ENCODE measurements at regions not wholly inside any gene's neighbourhood (a gene's known extent, or its start where the extent isn't known, plus 50 kb on each side); places are given as distances from the start of the nearest gene placed in this dataset.
"Not testable (repeated sequence)": the region's sequence is repeated elsewhere in the genome, so short reads cannot be mapped to it uniquely, and the experiment has no call there.

DNA sequence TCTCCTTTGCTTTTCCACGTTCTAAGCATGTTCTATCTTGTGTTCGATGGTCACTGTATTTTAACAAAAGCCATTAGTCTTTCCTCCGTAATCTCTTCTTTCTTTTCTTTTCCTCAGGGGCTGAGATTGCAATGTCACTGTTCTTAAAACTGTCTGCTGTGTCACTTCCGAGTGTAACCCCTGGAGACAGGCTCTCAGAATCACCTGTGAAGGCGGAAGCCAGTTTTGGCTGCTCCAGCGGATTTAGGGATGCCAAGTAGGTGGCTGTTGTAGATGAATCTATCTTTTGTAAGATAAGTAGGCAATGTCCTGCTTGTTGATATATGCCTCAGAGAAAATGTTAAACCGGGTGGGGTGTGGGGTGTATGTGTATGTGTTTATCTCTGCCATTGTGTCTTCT is 94.7 kb upstream of the L3MBTL4 start:
- H3K4me3 ChIP-seq (ENCODE audit: low read length in 2 of 2) = no peak overlapping the region
- no peaks in the 10 kb centered on the region for H3K36me3 ChIP-seq (ENCODE audit: control insufficient read depth in 2 of 2, insufficient read depth in 2 of 2, low read length in 1 of 2)
- H3K4me1 ChIP-seq (ENCODE audit: control insufficient read depth in 2 of 2, insufficient read depth in 2 of 2, low read length in 2 of 2) = no peaks in the 10 kb centered on the region
- H3K27me3 ChIP-seq (ENCODE audit: control insufficient read depth in 2 of 2, insufficient read depth in 1 of 2, low read length in 1 of 2) = no peaks in the 10 kb centered on the region
- no peak for DNase-seq (ENCODE audit: low read depth in 6 of 9, low spot score in 9 of 9)
- 82% methylated on average over 7 of the region's 7 CpGs for WGBS
- H3K9me3 ChIP-seq (ENCODE audit: control insufficient read depth in 2 of 2, insufficient read depth in 1 of 2, low read length in 1 of 2) = no peaks in the 10 kb centered on the region
- peak overlapping the region in 1 of 2 donors; percentile 43 for H3K27ac ChIP-seq (ENCODE audit: low read depth in 1 of 2, low read length in 1 of 2)

DNA sequence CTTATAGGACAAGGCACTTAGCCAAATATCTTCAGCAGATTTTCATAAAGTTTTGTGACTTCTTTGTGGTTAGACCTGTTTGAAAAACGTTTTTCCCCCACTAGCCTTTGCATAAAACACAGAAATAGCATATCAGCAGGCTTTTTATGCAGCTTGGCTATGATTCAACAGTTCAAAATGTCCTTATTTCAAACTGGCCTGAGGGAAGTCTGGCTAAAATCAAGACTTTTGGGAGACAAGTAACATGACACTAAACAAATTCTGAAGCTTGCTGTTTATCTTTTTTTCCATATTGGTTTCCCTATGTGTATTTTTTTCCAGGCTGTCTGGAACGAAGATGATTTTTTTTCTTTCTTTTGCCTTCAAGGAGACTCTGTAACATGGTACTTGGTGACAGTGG is 95.1 kb upstream of the L3MBTL4 start:
- peak overlapping the region in 1 of 2 donors; percentile 43 for H3K27ac ChIP-seq (ENCODE audit: low read depth in 1 of 2, low read length in 1 of 2)
- H3K9me3 ChIP-seq (ENCODE audit: control insufficient read depth in 2 of 2, insufficient read depth in 1 of 2, low read length in 1 of 2) = no peaks in the 10 kb centered on the region
- no peaks in the 10 kb centered on the region for H3K36me3 ChIP-seq (ENCODE audit: control insufficient read depth in 2 of 2, insufficient read depth in 2 of 2, low read length in 1 of 2)
- no peaks in the 10 kb centered on the region for H3K4me1 ChIP-seq (ENCODE audit: control insufficient read depth in 2 of 2, insufficient read depth in 2 of 2, low read length in 2 of 2)
- DNase-seq (ENCODE audit: low read depth in 6 of 9, low spot score in 9 of 9) = no peak
- no peaks in the 10 kb centered on the region for H3K27me3 ChIP-seq (ENCODE audit: control insufficient read depth in 2 of 2, insufficient read depth in 1 of 2, low read length in 1 of 2)
- H3K4me3 ChIP-seq (ENCODE audit: low read length in 2 of 2) = no peak overlapping the region
- WGBS = 48% methylated on average over 2 of the region's 2 CpGs

- no peak for DNase-seq (ENCODE audit: low read depth in 6 of 9, low spot score in 9 of 9)
- no peaks in the 10 kb centered on the region for H3K36me3 ChIP-seq (ENCODE audit: control insufficient read depth in 2 of 2, insufficient read depth in 2 of 2, low read length in 1 of 2)
- H3K4me1 ChIP-seq (ENCODE audit: control insufficient read depth in 2 of 2, insufficient read depth in 2 of 2, low read length in 2 of 2) = no peaks in the 10 kb centered on the region
- H3K27ac ChIP-seq (ENCODE audit: low read depth in 1 of 2, low read length in 1 of 2) = no peak overlapping the region
- H3K27me3 ChIP-seq (ENCODE audit: control insufficient read depth in 2 of 2, insufficient read depth in 1 of 2, low read length in 1 of 2) = no peaks in the 10 kb centered on the region
- H3K9me3 ChIP-seq (ENCODE audit: control insufficient read depth in 2 of 2, insufficient read depth in 1 of 2, low read length in 1 of 2) = no peaks in the 10 kb centered on the region
- no peak overlapping the region for H3K4me3 ChIP-seq (ENCODE audit: low read length in 2 of 2)
Observed at GRCh38 chr18:6520901-6521300, 106.2 kb upstream of the L3MBTL4 start.

DNA sequence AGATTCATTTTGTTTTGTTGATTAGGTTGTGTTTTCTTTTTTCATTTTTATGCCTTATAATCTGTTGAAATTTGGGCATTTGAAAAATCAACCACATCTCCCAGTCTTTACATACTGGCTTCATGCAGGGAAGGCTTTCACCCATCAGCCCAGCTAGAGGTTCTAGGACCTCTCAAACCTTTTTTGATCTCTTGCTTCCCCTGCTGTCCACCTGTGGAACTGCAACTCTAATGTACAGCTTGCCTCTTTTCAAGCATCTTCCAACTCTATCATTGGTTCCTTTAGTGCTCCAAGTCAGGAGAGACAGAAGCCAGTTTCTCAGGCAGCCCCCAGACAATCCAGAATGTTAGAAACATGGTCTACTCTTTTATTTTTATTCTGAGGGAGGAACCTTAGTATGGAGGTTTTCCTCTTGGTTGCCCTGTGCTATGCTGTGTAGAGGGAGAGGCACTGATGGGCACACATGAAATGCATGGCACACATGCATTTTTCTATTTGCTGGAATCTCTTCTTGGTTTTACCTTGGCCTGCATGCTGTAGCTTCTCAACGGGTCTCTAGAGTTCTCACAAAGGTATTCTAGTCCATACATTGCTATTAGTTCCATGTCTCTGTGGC is 107.2 kb upstream of the L3MBTL4 start:
- peak in 3 of 9 donors; percentile 1 to 15 (median 5) for DNase-seq (ENCODE audit: low read depth in 6 of 9, low spot score in 9 of 9)
- Histone ChIP-seq H3K9me3 (ENCODE audit: control insufficient read depth in 2 of 2, insufficient read depth in 1 of 2, low read length in 1 of 2) (no peaks in the 10 kb centered on the region), H3K36me3 (ENCODE audit: control insufficient read depth in 2 of 2, insufficient read depth in 2 of 2, low read length in 1 of 2) (no peaks in the 10 kb centered on the region), H3K27me3 (ENCODE audit: control insufficient read depth in 2 of 2, insufficient read depth in 1 of 2, low read length in 1 of 2) (no peaks in the 10 kb centered on the region), H3K4me3 (ENCODE audit: low read length in 2 of 2) (no peak overlapping the region), H3K4me1 (ENCODE audit: control insufficient read depth in 2 of 2, insufficient read depth in 2 of 2, low read length in 2 of 2) (no peaks in the 10 kb centered on the region), H3K27ac (ENCODE audit: low read depth in 1 of 2, low read length in 1 of 2) (no peak overlapping the region)
- WGBS = 71% methylated on average over 1 of the region's 1 CpG

DNA sequence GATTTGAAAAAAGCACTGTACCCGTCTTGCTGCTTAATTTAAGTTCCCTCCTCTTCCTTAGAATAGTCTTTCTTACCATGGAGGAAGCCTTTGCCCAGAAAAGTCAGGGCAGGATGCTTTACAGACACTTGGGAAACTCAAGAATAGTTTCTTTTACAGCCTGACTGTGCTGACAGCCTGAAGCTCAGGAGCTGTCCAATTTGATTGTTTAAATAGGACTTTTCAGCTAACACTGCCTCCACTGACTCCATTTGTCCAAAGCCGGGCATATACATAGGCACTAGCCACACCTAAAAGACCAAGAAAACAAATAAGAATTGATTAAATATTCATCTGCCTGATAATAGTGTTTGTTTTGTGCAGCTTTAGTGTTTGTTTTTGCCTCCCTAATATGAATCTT is 110.9 kb upstream of the L3MBTL4 start:
- WGBS = 79% methylated on average over 2 of the region's 2 CpGs
- Histone ChIP-seq H3K27me3 (ENCODE audit: control insufficient read depth in 2 of 2, insufficient read depth in 1 of 2, low read length in 1 of 2) (no peaks in the 10 kb centered on the region), H3K27ac (ENCODE audit: low read depth in 1 of 2, low read length in 1 of 2) (no peak overlapping the region), H3K36me3 (ENCODE audit: control insufficient read depth in 2 of 2, insufficient read depth in 2 of 2, low read length in 1 of 2) (no peaks in the 10 kb centered on the region), H3K4me1 (ENCODE audit: control insufficient read depth in 2 of 2, insufficient read depth in 2 of 2, low read length in 2 of 2) (no peaks in the 10 kb centered on the region), H3K9me3 (ENCODE audit: control insufficient read depth in 2 of 2, insufficient read depth in 1 of 2, low read length in 1 of 2) (no peaks in the 10 kb centered on the region), H3K4me3 (ENCODE audit: low read length in 2 of 2) (no peak overlapping the region)
- no peak for DNase-seq (ENCODE audit: low read depth in 6 of 9, low spot score in 9 of 9)

GRCh38 chr18:6537475-6537874 is 122.8 kb upstream of the L3MBTL4 start:
- Histone ChIP-seq H3K36me3 (ENCODE audit: control insufficient read depth in 2 of 2, insufficient read depth in 2 of 2, low read length in 1 of 2) (no peaks in the 10 kb centered on the region), H3K4me1 (ENCODE audit: control insufficient read depth in 2 of 2, insufficient read depth in 2 of 2, low read length in 2 of 2) (no peaks in the 10 kb centered on the region), H3K27me3 (ENCODE audit: control insufficient read depth in 2 of 2, insufficient read depth in 1 of 2, low read length in 1 of 2) (no peaks in the 10 kb centered on the region), H3K4me3 (ENCODE audit: low read length in 2 of 2) (no peak overlapping the region), H3K9me3 (ENCODE audit: control insufficient read depth in 2 of 2, insufficient read depth in 1 of 2, low read length in 1 of 2) (no peaks in the 10 kb centered on the region), H3K27ac (ENCODE audit: low read depth in 1 of 2, low read length in 1 of 2) (no peak overlapping the region)
- WGBS = 21% methylated on average over 1 of the region's 1 CpG
- DNase-seq (ENCODE audit: low read depth in 6 of 9, low spot score in 9 of 9) = no peak

GRCh38 chr18:6541131-6541679 is 126.5 kb upstream of the L3MBTL4 start:
- 61% methylated on average over 6 of the region's 6 CpGs for WGBS
- not testable (repeated sequence) for H3K4me1 ChIP-seq (ENCODE audit: control insufficient read depth in 2 of 2, insufficient read depth in 2 of 2, low read length in 2 of 2); H3K27ac ChIP-seq (ENCODE audit: low read depth in 1 of 2, low read length in 1 of 2); H3K4me3 ChIP-seq (ENCODE audit: low read length in 2 of 2); H3K9me3 ChIP-seq (ENCODE audit: control insufficient read depth in 2 of 2, insufficient read depth in 1 of 2, low read length in 1 of 2); H3K27me3 ChIP-seq (ENCODE audit: control insufficient read depth in 2 of 2, insufficient read depth in 1 of 2, low read length in 1 of 2); H3K36me3 ChIP-seq (ENCODE audit: control insufficient read depth in 2 of 2, insufficient read depth in 2 of 2, low read length in 1 of 2); DNase-seq (ENCODE audit: low read depth in 6 of 9, low spot score in 9 of 9)

DNA sequence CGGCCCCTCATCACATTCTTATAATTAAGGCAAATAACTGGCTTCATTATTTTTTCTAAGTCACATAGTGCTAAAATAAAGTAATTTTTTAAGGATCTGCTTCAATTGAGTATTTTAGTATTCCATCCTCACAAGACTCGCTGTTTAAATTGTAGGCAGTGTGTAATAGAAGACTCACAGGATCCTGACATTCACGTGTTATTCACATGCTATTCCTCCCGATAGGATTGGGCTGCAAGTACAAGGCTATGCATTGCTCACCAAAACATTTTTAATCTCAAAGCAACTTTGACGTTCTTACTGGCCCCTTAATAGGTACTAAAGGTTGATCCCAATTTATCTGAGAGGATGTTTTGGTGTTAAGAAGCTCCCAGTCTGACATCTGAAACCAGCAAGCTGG is 127.6 kb upstream of the L3MBTL4 start:
- Histone ChIP-seq H3K4me3 (ENCODE audit: low read length in 2 of 2) (no peak overlapping the region), H3K27ac (ENCODE audit: low read depth in 1 of 2, low read length in 1 of 2) (no peak overlapping the region)
- 86% methylated on average over 5 of the region's 5 CpGs for WGBS

DNA sequence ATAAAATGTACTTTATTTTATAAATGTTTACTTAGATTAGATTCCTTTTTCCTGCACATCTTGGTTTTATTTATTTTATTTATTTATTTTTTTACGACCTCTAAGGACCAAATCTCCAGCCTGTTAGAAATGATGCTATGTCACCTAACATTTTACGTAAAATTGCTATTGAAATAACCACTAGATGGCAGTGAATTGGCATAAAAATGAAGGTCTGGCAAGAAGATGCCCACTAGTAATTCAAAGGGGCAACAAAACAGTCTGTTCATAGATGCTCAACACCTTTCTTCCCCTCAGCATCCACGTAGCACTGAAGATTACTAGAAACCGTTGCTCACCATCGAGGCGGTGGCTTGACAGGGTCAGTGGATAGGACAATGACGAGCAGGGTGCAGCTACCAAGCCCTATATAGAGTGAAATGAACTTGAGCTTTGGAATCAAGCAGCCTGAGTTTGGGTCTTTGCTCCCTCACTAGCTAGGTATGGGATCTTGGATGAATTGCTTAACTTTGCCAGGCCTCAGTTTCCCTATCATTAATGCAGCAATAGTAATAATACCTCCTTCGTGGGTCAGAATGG is 128.7 kb upstream of the L3MBTL4 start:
- DNase-seq (ENCODE audit: low read depth in 6 of 9, low spot score in 9 of 9) = no peak
- Histone ChIP-seq H3K4me1 (ENCODE audit: control insufficient read depth in 2 of 2, insufficient read depth in 2 of 2, low read length in 2 of 2) (no peaks in the 10 kb centered on the region), H3K27ac (ENCODE audit: low read depth in 1 of 2, low read length in 1 of 2) (no peak overlapping the region), H3K9me3 (ENCODE audit: control insufficient read depth in 2 of 2, insufficient read depth in 1 of 2, low read length in 1 of 2) (no peaks in the 10 kb centered on the region), H3K4me3 (ENCODE audit: low read length in 2 of 2) (no peak overlapping the region), H3K27me3 (ENCODE audit: control insufficient read depth in 2 of 2, insufficient read depth in 1 of 2, low read length in 1 of 2) (no peaks in the 10 kb centered on the region), H3K36me3 (ENCODE audit: control insufficient read depth in 2 of 2, insufficient read depth in 2 of 2, low read length in 1 of 2) (no peaks in the 10 kb centered on the region)
- 48% methylated on average over 8 of the region's 8 CpGs for WGBS

More for the DNA sequence above, 127.6 kb upstream of the L3MBTL4 start:
- no peaks in the 10 kb centered on the region for H3K9me3 ChIP-seq (ENCODE audit: control insufficient read depth in 2 of 2, insufficient read depth in 1 of 2, low read length in 1 of 2)
- H3K27me3 ChIP-seq (ENCODE audit: control insufficient read depth in 2 of 2, insufficient read depth in 1 of 2, low read length in 1 of 2) = no peaks in the 10 kb centered on the region
- no peaks in the 10 kb centered on the region for H3K4me1 ChIP-seq (ENCODE audit: control insufficient read depth in 2 of 2, insufficient read depth in 2 of 2, low read length in 2 of 2)
- no peaks in the 10 kb centered on the region for H3K36me3 ChIP-seq (ENCODE audit: control insufficient read depth in 2 of 2, insufficient read depth in 2 of 2, low read length in 1 of 2)
- no peak for DNase-seq (ENCODE audit: low read depth in 6 of 9, low spot score in 9 of 9)

All from thymus (tissue), 11 donors.